CD14-positive monocyte (primary cell): ENCODE measurements at regions not wholly inside any gene's neighbourhood (a gene's known extent, or its start where the extent isn't known, plus 50 kb on each side); places are given as distances from the start of the nearest gene placed in this dataset.

ENCODE experiments used
- DNase-seq, 3 donors: peaks; one replicate each; pipeline ENCODE4 v3.0.0-alpha.2; 2011 to 2022
- H2AFZ ChIP-seq: 2 replicates; pipeline ENCODE4 v1.6.0; 2012; ENCODE audit warnings: mild to moderate bottlenecking, low read depth, low read length, inconsistent platforms; ENCODE audit not compliant: insufficient read depth, poor library complexity, severe bottlenecking
- H3K27ac ChIP-seq, 2 donors: 1 replicate in 1 of 2; 2 replicates in 1 of 2; pipeline ENCODE4 v1.5.1; 2012 to 2013; ENCODE audit warnings: low read length in 2 of 2, control low read depth in 1 of 2, inconsistent platforms in 1 of 2, low read depth in 1 of 2, mild to moderate bottlenecking in 1 of 2
- H3K27me3 ChIP-seq, 2 donors: one replicate each; pipeline versions ENCODE4 v1.6.0 to v1.6.1; 2011 to 2013; ENCODE audit warnings: low read length in 2 of 2; ENCODE audit not compliant: control insufficient read depth in 2 of 2, insufficient read depth in 2 of 2
- H3K36me3 ChIP-seq, 2 donors: replicated peaks in 1 of 2; 1 replicate in 1 of 2; 2 replicates in 1 of 2; pipeline versions ENCODE4 v1.5.1 to v1.6.1; 2012 to 2013; ENCODE audit warnings: low read length in 2 of 2, control low read depth in 1 of 2, inconsistent platforms in 1 of 2, mild to moderate bottlenecking in 1 of 2; ENCODE audit not compliant: insufficient read depth in 2 of 2, control insufficient read depth in 1 of 2
- H3K4me1 ChIP-seq, 2 donors: 1 replicate in 1 of 2; 2 replicates in 1 of 2; pipeline versions ENCODE4 v1.5.1 to v1.6.1; 2012 to 2013; ENCODE audit warnings: low read length in 2 of 2, control low read depth in 1 of 2, inconsistent platforms in 1 of 2, mild to moderate bottlenecking in 1 of 2, moderate library complexity in 1 of 2; ENCODE audit not compliant: insufficient read depth in 2 of 2, control insufficient read depth in 1 of 2
- H3K4me2 ChIP-seq: replicated peaks from 2 replicates; pipeline ENCODE3; 2012; ENCODE audit warnings: low read length, moderate library complexity, mild to moderate bottlenecking; ENCODE audit not compliant: poor library complexity, severe bottlenecking; ENCODE audit errors: extremely low read depth
- H3K4me3 ChIP-seq, 3 experiments: fragments of 200-600 bp in 1 of 3; sonication (generic) in 1 of 3; replicated peaks in 1 of 3; 1 replicate in 2 of 3; 2 replicates in 1 of 3; pipeline ENCODE4 v1.5.1; 2011 to 2013; ENCODE audit warnings: low read length in 3 of 3, mild to moderate bottlenecking in 3 of 3, control low read depth in 2 of 3, low read depth in 2 of 3, inconsistent platforms in 1 of 3, moderate library complexity in 1 of 3
- H3K79me2 ChIP-seq: 2 replicates; pipeline ENCODE4 v1.6.0; 2012; ENCODE audit warnings: mild to moderate bottlenecking, control low read depth, inconsistent platforms, low read length, moderate library complexity; ENCODE audit not compliant: insufficient read depth
- H3K9ac ChIP-seq: 2 replicates; pipeline ENCODE4 v1.6.0; 2017; ENCODE audit warnings: low read length, mild to moderate bottlenecking; ENCODE audit not compliant: insufficient read depth, poor library complexity, severe bottlenecking
- H3K9me3 ChIP-seq, 2 donors: replicated peaks in 1 of 2; 1 replicate in 1 of 2; 2 replicates in 1 of 2; pipeline versions ENCODE4 v1.5.1 to v1.6.1; 2012 to 2013; ENCODE audit warnings: low read length in 2 of 2, control low read depth in 1 of 2; ENCODE audit not compliant: control insufficient read depth in 1 of 2, insufficient read depth in 1 of 2
- H4K20me1 ChIP-seq: 2 replicates; pipeline ENCODE4 v1.6.0; 2012; ENCODE audit warnings: mild to moderate bottlenecking, low read length, control low read depth, moderate library complexity; ENCODE audit not compliant: insufficient read depth
- H3K27ac Mint-ChIP-seq, 7 donors: one replicate each; pipeline ENCODE4 v1.8.0; 2020; ENCODE audit warnings: mild to moderate bottlenecking in 7 of 7, mixed read lengths in 7 of 7, moderate library complexity in 6 of 7, inconsistent platforms in 2 of 7
- H3K27me3 Mint-ChIP-seq, 3 donors: one replicate each; pipeline ENCODE4 v1.8.0; 2021 to 2022; ENCODE audit warnings: low read depth in 3 of 3, mild to moderate bottlenecking in 3 of 3, mixed read lengths in 3 of 3, moderate library complexity in 3 of 3, inconsistent platforms in 1 of 3
- H3K36me3 Mint-ChIP-seq, 2 donors: one replicate each; pipeline ENCODE4 v1.8.0; 2020; ENCODE audit warnings: mixed read lengths in 2 of 2, inconsistent platforms in 1 of 2, mild to moderate bottlenecking in 1 of 2
- H3K4me1 Mint-ChIP-seq: one replicate; pipeline ENCODE4 v1.8.0; 2020; ENCODE audit warnings: mild to moderate bottlenecking, mixed read lengths
- H3K4me3 Mint-ChIP-seq, 2 donors: one replicate each; pipeline ENCODE4 v1.8.0; 2020; ENCODE audit warnings: mild to moderate bottlenecking in 2 of 2, mixed read lengths in 2 of 2, moderate library complexity in 1 of 2
- H3K9me3 Mint-ChIP-seq, 7 donors: one replicate each; pipeline ENCODE4 v1.8.0; 2020 to 2022; ENCODE audit warnings: mixed read lengths in 7 of 7, mild to moderate bottlenecking in 6 of 7, moderate library complexity in 6 of 7, inconsistent platforms in 2 of 7
- CTCF ChIP-seq: fragments of 200-600 bp; IDR thresholded peaks from one replicate; pipeline ENCODE4 v1.8.0; 2022; ENCODE audit warnings: antibody characterized with exemption, mild to moderate bottlenecking
- intact Hi-C, 2 donors: fragments of 100-400 bp; cut with micrococcal nuclease; formaldehyde crosslinking; loops; one replicate each; pipeline versions ENCODE4 v1.15.0 to v1.15.1; 2023

GRCh38 chr11:92919048-92919447 is 50.4 kb upstream of the MTNR1B start:
- intact Hi-C loops, result no loop called here
- no peak overlapping the region for H3K4me3 ChIP-seq

More at GRCh38 chr11:92919048-92919447, 50.4 kb upstream of the MTNR1B start:
- H4K20me1 ChIP-seq, result no peaks in the 10 kb centered on the region
- Mint-ChIP-seq H3K4me1 (no peaks in the 10 kb centered on the region), H3K36me3 (no peaks in the 10 kb centered on the region), H3K27ac (no peak overlapping the region), H3K9me3 (peaks cover 5 to 16% (median 9%) of the 10 kb centered on the region in 7 donors), H3K4me3 (no peak overlapping the region), H3K27me3 (peaks cover 0 to 3% (median 0%) of the 10 kb centered on the region in 3 donors)
- peaks cover 5 to 13% of the 10 kb centered on the region in 2 donors for H3K9me3 ChIP-seq
- H3K36me3 ChIP-seq, result no peaks in the 10 kb centered on the region
- no peak overlapping the region for H3K4me2 ChIP-seq
- H3K79me2 ChIP-seq, result no peaks in the 10 kb centered on the region
- H2AFZ ChIP-seq, result no peak overlapping the region
- no peak overlapping the region for H3K9ac ChIP-seq
- DNase-seq, result no peak
- H3K27me3 ChIP-seq, result no peaks in the 10 kb centered on the region
- no peak for TF ChIP-seq CTCF
- no peak overlapping the region for H3K27ac ChIP-seq
- no peaks in the 10 kb centered on the region for H3K4me1 ChIP-seq
